HEK293 (cell line): ENCODE measurements at regions not wholly inside any gene's neighbourhood (a gene's known extent, or its start where the extent isn't known, plus 50 kb on each side); places are given as distances from the start of the nearest gene placed in this dataset.

Source experiments
- CTCF ChIP-seq: fragments of 450-650 bp; formaldehyde crosslinking; IDR thresholded peaks from 2 replicates; pipeline ENCODE4 v1.5.1; 2016; ENCODE audit warnings: missing biosample characterization, missing genetic modification characterization
- SP2 ChIP-seq: fragments of 450-650 bp; formaldehyde crosslinking; IDR thresholded peaks from 2 replicates; pipeline ENCODE4 v1.5.1; 2016; ENCODE audit warnings: missing biosample characterization, missing genetic modification characterization
- YY1 ChIP-seq: fragments of 450-650 bp; formaldehyde crosslinking; IDR thresholded peaks from 2 replicates; pipeline ENCODE4 v1.5.1; 2018; ENCODE audit warnings: missing biosample characterization, missing genetic modification characterization
- ZNF518A ChIP-seq: fragments of 450-650 bp; formaldehyde crosslinking; conservative IDR thresholded peaks from 2 replicates; pipeline ENCODE4 v1.5.1; 2016; ENCODE audit warnings: low read depth, missing biosample characterization, missing genetic modification characterization
- ZNF791 ChIP-seq: fragments of 450-650 bp; formaldehyde crosslinking; IDR thresholded peaks from 2 replicates; pipeline ENCODE4 v1.5.1; 2016; ENCODE audit warnings: missing biosample characterization, missing genetic modification characterization
- ZSCAN18 ChIP-seq: fragments of 450-650 bp; formaldehyde crosslinking; IDR thresholded peaks from 2 replicates; pipeline ENCODE4 v1.5.1; 2016; ENCODE audit warnings: missing biosample characterization, missing genetic modification characterization
- ZSCAN4 ChIP-seq: fragments of 450-650 bp; formaldehyde crosslinking; IDR thresholded peaks from 2 replicates; pipeline ENCODE4 v1.5.1; 2017; ENCODE audit warnings: missing biosample characterization, missing genetic modification characterization

- TF ChIP-seq SP2 (no peak), CTCF (tag by site-specific recombination) (no peak), ZSCAN4 (tag by site-specific recombination) (no peak), YY1 (no peak), ZSCAN18 (tag by site-specific recombination) (no peak), ZNF518A (tag by site-specific recombination) (no peak), ZNF791 (tag by site-specific recombination) (no peak)
Measured at GRCh38 chr18:39862341-39862740, 2092.7 kb upstream of the PIK3C3 start.
